Liver (tissue), 8 donors: ENCODE measurements at regions not wholly inside any gene's neighbourhood (a gene's known extent, or its start where the extent isn't known, plus 50 kb on each side); places are given as distances from the start of the nearest gene placed in this dataset.

Experiments
- DNase-seq: peaks from one replicate; pipeline ENCODE4 v3.0.0-alpha.2; 2017; ENCODE audit warnings: low spot score
- H3K27ac ChIP-seq, 2 donors: one replicate each; pipeline ENCODE4 v1.7.0; 2013; ENCODE audit warnings: inconsistent platforms in 2 of 2, low read length in 2 of 2, control low read depth in 1 of 2, low read depth in 1 of 2, mild to moderate bottlenecking in 1 of 2
- H3K27me3 ChIP-seq, 4 donors: one replicate each; pipeline versions ENCODE4 v1.6.1 to v1.7.0; 2013; ENCODE audit warnings: low read length in 3 of 4, inconsistent platforms in 1 of 4, mild to moderate bottlenecking in 1 of 4, moderate library complexity in 1 of 4; ENCODE audit not compliant: control insufficient read depth in 4 of 4, insufficient read depth in 4 of 4
- H3K36me3 ChIP-seq, 4 donors: one replicate each; pipeline versions ENCODE4 v1.6.1 to v1.7.0; 2013; ENCODE audit warnings: low read length in 3 of 4, mild to moderate bottlenecking in 3 of 4, low read depth in 1 of 4, moderate library complexity in 1 of 4; ENCODE audit not compliant: control insufficient read depth in 4 of 4, insufficient read depth in 3 of 4
- H3K4me1 ChIP-seq, 4 donors: one replicate each; pipeline versions ENCODE4 v1.6.1 to v1.7.0; 2013; ENCODE audit warnings: low read length in 3 of 4, mild to moderate bottlenecking in 3 of 4, moderate library complexity in 1 of 4; ENCODE audit not compliant: control insufficient read depth in 4 of 4, insufficient read depth in 4 of 4
- H3K4me3 ChIP-seq, 3 donors: one replicate each; pipeline versions ENCODE4 v1.6.1 to v1.7.0; 2013; ENCODE audit warnings: low read length in 3 of 3, control low read depth in 1 of 3, low read depth in 1 of 3, mild to moderate bottlenecking in 1 of 3
- H3K9ac ChIP-seq, 2 donors: one replicate each; pipeline ENCODE4 v1.7.0; 2013; ENCODE audit warnings: low read length in 2 of 2, mild to moderate bottlenecking in 2 of 2, moderate library complexity in 2 of 2, control low read depth in 1 of 2, low read depth in 1 of 2
- H3K9me3 ChIP-seq, 4 donors: one replicate each; pipeline versions ENCODE4 v1.6.1 to v1.7.0; 2013; ENCODE audit warnings: low read length in 3 of 4; ENCODE audit not compliant: control insufficient read depth in 4 of 4
- EGR1 ChIP-seq, 2 donors: IDR thresholded peaks; 2 replicates each; pipeline ENCODE4 v1.6.1; 2016 to 2018; ENCODE audit warnings: antibody characterized with exemption in 2 of 2, low read depth in 2 of 2
- FOXA1 ChIP-seq: IDR thresholded peaks from 2 replicates; pipeline ENCODE4 v1.6.1; 2016; ENCODE audit warnings: antibody characterized with exemption
- FOXA2 ChIP-seq: IDR thresholded peaks from 2 replicates; pipeline ENCODE4 v1.6.1; 2016; ENCODE audit warnings: antibody characterized with exemption
- HNF4A ChIP-seq, 2 donors: conservative IDR thresholded peaks; 2 replicates each; pipeline ENCODE4 v1.6.1; 2016; ENCODE audit warnings: antibody characterized with exemption in 2 of 2, mild to moderate bottlenecking in 2 of 2
- HNF4G ChIP-seq: IDR thresholded peaks from 2 replicates; pipeline ENCODE4 v1.6.1; 2016; ENCODE audit warnings: antibody characterized with exemption
- JUND ChIP-seq, 2 donors: IDR thresholded peaks; 2 replicates each; pipeline ENCODE4 v1.6.1; 2016; ENCODE audit warnings: antibody characterized with exemption in 2 of 2
- NR2F2 ChIP-seq: IDR thresholded peaks from 2 replicates; pipeline ENCODE4 v1.6.1; 2016; ENCODE audit warnings: antibody characterized with exemption
- RAD21 ChIP-seq, 2 donors: IDR thresholded peaks; 2 replicates each; pipeline ENCODE4 v1.6.1; 2016; ENCODE audit warnings: antibody characterized with exemption in 2 of 2, mild to moderate bottlenecking in 2 of 2
- RXRA ChIP-seq, 2 donors: IDR thresholded peaks; 2 replicates each; pipeline ENCODE4 v1.6.1; 2017 to 2018; ENCODE audit warnings: antibody characterized with exemption in 2 of 2, mild to moderate bottlenecking in 1 of 2
- SP1 ChIP-seq: IDR thresholded peaks from 2 replicates; pipeline ENCODE4 v1.6.1; 2018; ENCODE audit warnings: antibody characterized with exemption, mild to moderate bottlenecking
- TAF1 ChIP-seq: conservative IDR thresholded peaks from 2 replicates; pipeline ENCODE4 v1.6.1; 2016; ENCODE audit warnings: antibody characterized with exemption, mild to moderate bottlenecking
- YY1 ChIP-seq: IDR thresholded peaks from 2 replicates; pipeline ENCODE4 v1.6.1; 2016; ENCODE audit warnings: antibody characterized with exemption, mild to moderate bottlenecking
- WGBS: extraction: QIAGEN DNeasy Blood & Tissue Kit; methylation state at CpG from one replicate; pipeline ENCODE4 v1.1.7; 2013; 5-methylcytosine and 5-hydroxymethylcytosine counted together
- TF ChIP-seq, protein P1 (sequence below): IDR thresholded peaks from 2 replicates; pipeline ENCODE4 v1.6.1; 2016; ENCODE audit warnings: antibody characterized with exemption
- TF ChIP-seq, protein P2 (sequence below): IDR thresholded peaks from 2 replicates; pipeline ENCODE4 v1.6.1; 2016; ENCODE audit warnings: antibody characterized with exemption, mild to moderate bottlenecking
- TF ChIP-seq, protein P3 (sequence below): fragments of 150-350 bp; IDR thresholded peaks from 2 replicates; pipeline ENCODE4 v1.5.1; 2017; ENCODE audit warnings: improper control_type of control experiment, low read depth, low read length; ENCODE audit not compliant: missing input control
- donor health status: healthy.
- donor health status: healthy.
- donor health status: healthy.
- donor health status: healthy.
- donor health status: healthy.

DNA sequence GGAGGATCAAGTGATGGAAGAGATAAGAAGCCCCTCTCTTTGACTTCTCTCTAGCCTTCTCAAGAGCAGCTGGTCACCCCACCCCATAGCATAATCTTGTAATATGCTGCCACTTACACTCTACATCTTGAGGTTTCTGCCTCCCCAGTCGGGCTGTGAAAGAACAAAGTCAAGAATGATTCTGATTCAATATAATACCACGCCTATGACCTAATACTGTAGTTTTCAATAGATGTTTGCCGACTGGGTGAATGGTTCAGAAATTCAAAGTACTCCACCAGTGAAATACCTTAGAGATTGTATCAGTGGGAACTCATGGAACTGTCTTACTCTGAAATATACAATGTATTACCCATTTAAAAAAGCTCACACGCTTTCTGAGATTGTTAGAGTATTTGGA lies 93.0 kb upstream of the ZFHX3 start:
- H3K9ac ChIP-seq: no peak overlapping the region
- H3K36me3 ChIP-seq: no peaks in the 10 kb centered on the region
- DNase-seq: no peak
- no peak for TF ChIP-seq EGR1 (IDR thresholded peaks at IDR 0.05; ENCODE audit: low read depth in 2 of 2)
- TF ChIP-seq, protein P1, sequence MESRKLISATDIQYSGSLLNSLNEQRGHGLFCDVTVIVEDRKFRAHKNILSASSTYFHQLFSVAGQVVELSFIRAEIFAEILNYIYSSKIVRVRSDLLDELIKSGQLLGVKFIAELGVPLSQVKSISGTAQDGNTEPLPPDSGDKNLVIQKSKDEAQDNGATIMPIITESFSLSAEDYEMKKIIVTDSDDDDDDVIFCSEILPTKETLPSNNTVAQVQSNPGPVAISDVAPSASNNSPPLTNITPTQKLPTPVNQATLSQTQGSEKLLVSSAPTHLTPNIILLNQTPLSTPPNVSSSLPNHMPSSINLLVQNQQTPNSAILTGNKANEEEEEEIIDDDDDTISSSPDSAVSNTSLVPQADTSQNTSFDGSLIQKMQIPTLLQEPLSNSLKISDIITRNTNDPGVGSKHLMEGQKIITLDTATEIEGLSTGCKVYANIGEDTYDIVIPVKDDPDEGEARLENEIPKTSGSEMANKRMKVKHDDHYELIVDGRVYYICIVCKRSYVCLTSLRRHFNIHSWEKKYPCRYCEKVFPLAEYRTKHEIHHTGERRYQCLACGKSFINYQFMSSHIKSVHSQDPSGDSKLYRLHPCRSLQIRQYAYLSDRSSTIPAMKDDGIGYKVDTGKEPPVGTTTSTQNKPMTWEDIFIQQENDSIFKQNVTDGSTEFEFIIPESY: no peak
- TF ChIP-seq HNF4A (conservative IDR thresholded peaks at IDR 0.05): no peak
- TF ChIP-seq NR2F2: no peak
- no peak for TF ChIP-seq HNF4G
- TF ChIP-seq SP1: no peak
- no peak for TF ChIP-seq RXRA (IDR thresholded peaks at IDR 0.05)
- no peak for TF ChIP-seq FOXA2
- TF ChIP-seq, protein P2, sequence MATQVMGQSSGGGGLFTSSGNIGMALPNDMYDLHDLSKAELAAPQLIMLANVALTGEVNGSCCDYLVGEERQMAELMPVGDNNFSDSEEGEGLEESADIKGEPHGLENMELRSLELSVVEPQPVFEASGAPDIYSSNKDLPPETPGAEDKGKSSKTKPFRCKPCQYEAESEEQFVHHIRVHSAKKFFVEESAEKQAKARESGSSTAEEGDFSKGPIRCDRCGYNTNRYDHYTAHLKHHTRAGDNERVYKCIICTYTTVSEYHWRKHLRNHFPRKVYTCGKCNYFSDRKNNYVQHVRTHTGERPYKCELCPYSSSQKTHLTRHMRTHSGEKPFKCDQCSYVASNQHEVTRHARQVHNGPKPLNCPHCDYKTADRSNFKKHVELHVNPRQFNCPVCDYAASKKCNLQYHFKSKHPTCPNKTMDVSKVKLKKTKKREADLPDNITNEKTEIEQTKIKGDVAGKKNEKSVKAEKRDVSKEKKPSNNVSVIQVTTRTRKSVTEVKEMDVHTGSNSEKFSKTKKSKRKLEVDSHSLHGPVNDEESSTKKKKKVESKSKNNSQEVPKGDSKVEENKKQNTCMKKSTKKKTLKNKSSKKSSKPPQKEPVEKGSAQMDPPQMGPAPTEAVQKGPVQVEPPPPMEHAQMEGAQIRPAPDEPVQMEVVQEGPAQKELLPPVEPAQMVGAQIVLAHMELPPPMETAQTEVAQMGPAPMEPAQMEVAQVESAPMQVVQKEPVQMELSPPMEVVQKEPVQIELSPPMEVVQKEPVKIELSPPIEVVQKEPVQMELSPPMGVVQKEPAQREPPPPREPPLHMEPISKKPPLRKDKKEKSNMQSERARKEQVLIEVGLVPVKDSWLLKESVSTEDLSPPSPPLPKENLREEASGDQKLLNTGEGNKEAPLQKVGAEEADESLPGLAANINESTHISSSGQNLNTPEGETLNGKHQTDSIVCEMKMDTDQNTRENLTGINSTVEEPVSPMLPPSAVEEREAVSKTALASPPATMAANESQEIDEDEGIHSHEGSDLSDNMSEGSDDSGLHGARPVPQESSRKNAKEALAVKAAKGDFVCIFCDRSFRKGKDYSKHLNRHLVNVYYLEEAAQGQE: no peak
- no peak for TF ChIP-seq YY1
- TF ChIP-seq RAD21 (IDR thresholded peaks at IDR 0.05): no peak
- TF ChIP-seq FOXA1: no peak
- TF ChIP-seq, protein P3, sequence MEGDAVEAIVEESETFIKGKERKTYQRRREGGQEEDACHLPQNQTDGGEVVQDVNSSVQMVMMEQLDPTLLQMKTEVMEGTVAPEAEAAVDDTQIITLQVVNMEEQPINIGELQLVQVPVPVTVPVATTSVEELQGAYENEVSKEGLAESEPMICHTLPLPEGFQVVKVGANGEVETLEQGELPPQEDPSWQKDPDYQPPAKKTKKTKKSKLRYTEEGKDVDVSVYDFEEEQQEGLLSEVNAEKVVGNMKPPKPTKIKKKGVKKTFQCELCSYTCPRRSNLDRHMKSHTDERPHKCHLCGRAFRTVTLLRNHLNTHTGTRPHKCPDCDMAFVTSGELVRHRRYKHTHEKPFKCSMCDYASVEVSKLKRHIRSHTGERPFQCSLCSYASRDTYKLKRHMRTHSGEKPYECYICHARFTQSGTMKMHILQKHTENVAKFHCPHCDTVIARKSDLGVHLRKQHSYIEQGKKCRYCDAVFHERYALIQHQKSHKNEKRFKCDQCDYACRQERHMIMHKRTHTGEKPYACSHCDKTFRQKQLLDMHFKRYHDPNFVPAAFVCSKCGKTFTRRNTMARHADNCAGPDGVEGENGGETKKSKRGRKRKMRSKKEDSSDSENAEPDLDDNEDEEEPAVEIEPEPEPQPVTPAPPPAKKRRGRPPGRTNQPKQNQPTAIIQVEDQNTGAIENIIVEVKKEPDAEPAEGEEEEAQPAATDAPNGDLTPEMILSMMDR: no peak
- H3K9me3 ChIP-seq: no peaks in the 10 kb centered on the region
- 85% methylated on average over 4 of the region's 4 CpGs for WGBS
- H3K27me3 ChIP-seq: no peaks in the 10 kb centered on the region
- no peak overlapping the region for H3K27ac ChIP-seq
- H3K4me3 ChIP-seq: no peak overlapping the region
- H3K4me1 ChIP-seq: peaks cover 0 to 27% (median 3%) of the 10 kb centered on the region in 4 donors

DNA sequence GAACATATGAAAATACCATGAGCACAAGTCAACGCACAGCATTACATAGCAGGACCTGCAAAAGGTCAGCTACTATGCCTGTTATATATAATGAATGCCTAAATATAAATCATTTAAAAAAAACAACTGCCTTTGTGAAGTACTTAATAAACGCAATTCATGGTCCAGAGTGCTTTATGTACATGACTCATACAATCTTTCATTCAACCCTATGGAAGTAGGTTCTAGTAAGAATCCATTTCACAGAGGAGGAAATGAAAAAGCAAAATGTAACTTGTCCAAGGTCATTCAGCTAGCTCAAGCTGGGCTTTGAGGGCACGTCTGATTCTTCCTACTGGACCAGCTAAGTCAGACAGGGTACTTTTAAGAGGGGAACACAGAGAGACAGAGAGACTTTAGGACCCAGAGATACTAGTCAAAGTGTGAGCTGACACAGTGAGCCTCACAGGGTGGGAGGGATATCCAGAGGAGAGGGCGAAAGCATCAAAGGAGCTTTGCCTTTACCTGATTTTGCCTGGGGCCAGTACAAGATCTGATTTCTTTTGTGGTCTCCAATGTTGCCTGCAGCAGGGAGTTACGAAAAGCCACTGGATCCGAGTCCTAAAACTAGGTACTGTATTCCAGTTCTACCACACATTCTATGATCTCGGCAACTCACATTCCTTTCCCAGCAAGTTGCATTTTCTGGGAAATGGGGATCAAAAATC lies 83.4 kb upstream of the ZFHX3 start:
- Histone ChIP-seq H3K4me1 (peaks cover 0 to 6% (median 2%) of the 10 kb centered on the region in 4 donors), H3K27ac (no peak overlapping the region), H3K4me3 (no peak overlapping the region), H3K9me3 (no peaks in the 10 kb centered on the region), H3K27me3 (no peaks in the 10 kb centered on the region), H3K9ac (no peak overlapping the region), H3K36me3 (no peaks in the 10 kb centered on the region)
- TF ChIP-seq, protein P2: no peak
- no peak for TF ChIP-seq EGR1 (IDR thresholded peaks at IDR 0.05; ENCODE audit: low read depth in 2 of 2)
- no peak for TF ChIP-seq FOXA1
- TF ChIP-seq HNF4A (conservative IDR thresholded peaks at IDR 0.05): no peak
- TF ChIP-seq RAD21 (IDR thresholded peaks at IDR 0.05): no peak
- TF ChIP-seq JUND (IDR thresholded peaks at IDR 0.05): no peak
- no peak for TF ChIP-seq RXRA (IDR thresholded peaks at IDR 0.05)
- TF ChIP-seq TAF1: no peak
- no peak for TF ChIP-seq FOXA2
- TF ChIP-seq, protein P1: no peak
- DNase-seq: no peak
- 90% methylated on average over 7 of the region's 7 CpGs for WGBS
